Suprapubic skin (tissue), 4 donors: ENCODE measurements at regions not wholly inside any gene's neighbourhood (a gene's known extent, or its start where the extent isn't known, plus 50 kb on each side); places are given as distances from the start of the nearest gene placed in this dataset.
"Not testable (repeated sequence)": the region's sequence is repeated elsewhere in the genome, so short reads cannot be mapped to it uniquely, and the experiment has no call there.

Source experiments
- DNase-seq, 2 donors: peaks; one replicate each; pipeline ENCODE4 v3.0.0-alpha.2; 2019; ENCODE audit warnings: low spot score in 2 of 2
- H3K27ac ChIP-seq: fragments of 200-600 bp; sonication (generic); one replicate; pipeline ENCODE4 v1.5.1; 2019
- H3K27me3 ChIP-seq: fragments of 200-600 bp; sonication (generic); one replicate; pipeline ENCODE4 v1.5.1; 2019
- H3K36me3 ChIP-seq: fragments of 200-600 bp; sonication (generic); one replicate; pipeline ENCODE4 v1.5.1; 2019
- H3K4me1 ChIP-seq: fragments of 200-600 bp; sonication (generic); one replicate; pipeline ENCODE4 v1.5.1; 2019
- H3K4me3 ChIP-seq: fragments of 200-600 bp; sonication (generic); one replicate; pipeline ENCODE4 v1.5.1; 2019; ENCODE audit warnings: mild to moderate bottlenecking
- H3K9me3 ChIP-seq: fragments of 200-600 bp; sonication (generic); one replicate; pipeline ENCODE4 v1.5.1; 2019
- CTCF ChIP-seq, 2 donors: fragments of 200-600 bp in 1 of 2; fragments of 450-650 bp in 1 of 2; sonication (generic) in 1 of 2; IDR thresholded peaks; one replicate each; pipeline ENCODE4 v1.5.1; 2016 to 2019; ENCODE audit warnings: antibody characterized with exemption in 2 of 2, mild to moderate bottlenecking in 1 of 2, moderate library complexity in 1 of 2
- EP300 ChIP-seq: sonication (generic); formaldehyde crosslinking; IDR thresholded peaks from one replicate; pipeline ENCODE4 v1.6.1; 2017; ENCODE audit warnings: antibody characterized with exemption
- POLR2A ChIP-seq, 2 donors: fragments of 450-650 bp; IDR thresholded peaks; one replicate each; pipeline ENCODE4 v1.6.1; 2017; ENCODE audit warnings: antibody characterized with exemption in 2 of 2, mild to moderate bottlenecking in 2 of 2, moderate library complexity in 2 of 2
- POLR2AphosphoS5 ChIP-seq, 3 donors: sonication (generic); formaldehyde crosslinking; IDR thresholded peaks; one replicate each; pipeline ENCODE4 v1.6.1; 2017; ENCODE audit warnings: antibody characterized with exemption in 3 of 3
- WGBS: methylation state at CpG from one replicate; pipeline ENCODE4 v1.1.5; 2018; 5-methylcytosine and 5-hydroxymethylcytosine counted together

DNA sequence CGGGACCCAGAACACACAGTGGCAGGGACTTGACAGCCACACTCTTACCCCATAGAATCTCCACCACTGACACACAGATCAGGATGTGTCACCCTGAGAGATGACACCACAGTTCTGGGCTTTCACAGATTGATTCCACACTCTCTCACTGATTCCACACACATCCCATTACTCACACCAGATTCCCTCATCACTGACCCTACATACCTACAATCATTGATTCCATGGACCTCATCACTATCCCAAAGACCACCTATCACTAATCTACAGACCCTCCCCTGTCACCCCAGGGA is 57.6 kb upstream of the ZNF527 start:
- no peak overlapping the region for H3K27ac ChIP-seq
- no peak for TF ChIP-seq EP300
- no peak for TF ChIP-seq CTCF (IDR thresholded peaks at IDR 0.05)
- TF ChIP-seq POLR2AphosphoS5 (IDR thresholded peaks at IDR 0.05), result no peak
- no peak for TF ChIP-seq POLR2A (IDR thresholded peaks at IDR 0.05)

GRCh38 chr19:37317403-37318209 is 53.3 kb upstream of the ZNF527 start:
- TF ChIP-seq CTCF (IDR thresholded peaks at IDR 0.05) (peak in 1 of 2 donors; percentile 21), POLR2AphosphoS5 (IDR thresholded peaks at IDR 0.05) (peak in 2 of 3 donors; percentile 65 to 66), POLR2A (IDR thresholded peaks at IDR 0.05) (peak in 1 of 2 donors; percentile 59), EP300 (no peak)
- Histone ChIP-seq H3K4me3 (peak overlapping the region; percentile 94), H3K4me1 (peaks cover 29% of the 10 kb centered on the region), H3K27ac (peak overlapping the region; percentile 84), H3K9me3 (no peaks in the 10 kb centered on the region), H3K36me3 (no peaks in the 10 kb centered on the region), H3K27me3 (no peaks in the 10 kb centered on the region)
- DNase-seq, result peak; percentile 97
- WGBS, result under 1% methylated on average over 26 of the region's 57 CpGs

More for the DNA sequence above, 57.6 kb upstream of the ZNF527 start:
- Histone ChIP-seq H3K36me3 (no peaks in the 10 kb centered on the region), H3K27me3 (no peaks in the 10 kb centered on the region), H3K4me1 (peaks cover 15% of the 10 kb centered on the region), H3K4me3 (peak overlapping the region; percentile 44), H3K9me3 (no peaks in the 10 kb centered on the region)
- DNase-seq, result no peak
- WGBS, result 91% methylated on average over 1 of the region's 1 CpG

GRCh38 chr19:37320988-37321387 is 49.9 kb upstream of the ZNF527 start:
- not testable (repeated sequence) for H3K9me3 ChIP-seq, H3K27ac ChIP-seq, H3K27me3 ChIP-seq, DNase-seq, H3K4me3 ChIP-seq
- peaks cover 26% of the 10 kb centered on the region for H3K4me1 ChIP-seq
- H3K36me3 ChIP-seq, result peaks cover 15% of the 10 kb centered on the region
- WGBS, result 47% methylated on average over 7 of the region's 7 CpGs
